GM12878 (cell line): ENCODE measurements at regions not wholly inside any gene's neighbourhood (a gene's known extent, or its start where the extent isn't known, plus 50 kb on each side); places are given as distances from the start of the nearest gene placed in this dataset.

Experiments
- ATAC-seq: fragments of 200-7000 bp; cut with Tn5 transposase; 3 replicates; pipeline ENCODE4 v1.9.1; 2020; ENCODE audit warnings: mild to moderate bottlenecking, moderate library complexity
- BruUV-seq: library from RNA; stranded (reverse); fragments of 400-500 nt; replicated peaks from 2 replicates; lab custom pipeline; 2021; lab: Mats Ljungman, UMichigan
- CTCF ChIA-PET: fragments of 300-600 bp; sonication (Branson Sonifier 250); formaldehyde crosslinking; extraction: SDS; loops from one replicate; lab custom pipeline; 2021; ENCODE audit warnings: inconsistent platforms; lab: Yijun Ruan, JAX
- POLR2A ChIA-PET: fragments of 350-600 bp; formaldehyde crosslinking; extraction: SDS; loops from one replicate; lab custom pipeline; 2021; ENCODE audit warnings: inconsistent platforms; lab: Charles Lee
- RAD21 ChIA-PET: fragments of 300-600 bp; sonication (Branson Sonifier 250); formaldehyde crosslinking; loops from one replicate; lab custom pipeline; 2023; ENCODE audit warnings: antibody characterized with exemption; ENCODE audit not compliant: unreplicated experiment; lab: Charles Lee
- SMC1A ChIA-PET: fragments of 300-600 bp; sonication (Branson Sonifier 250); formaldehyde crosslinking; loops from one replicate; lab custom pipeline; 2023; ENCODE audit not compliant: unreplicated experiment, uncharacterized antibody; lab: Charles Lee
- DNase-seq: peaks from one replicate; pipeline ENCODE4 v3.0.0-alpha.2; 2011; ENCODE audit warnings: low read depth, low spot score
- FAIRE-seq: peaks from 3 replicates; lab custom pipeline; 2011; peaks lifted over from hg19 to GRCh38; lab: Jason Lieb, UNC
- H2AFZ ChIP-seq: 2 replicates; pipeline ENCODE4 v1.6.0; 2011; ENCODE audit warnings: low read depth, low read length, control low read depth; ENCODE audit not compliant: control insufficient read depth
- H3K27ac ChIP-seq: 2 replicates; pipeline ENCODE4 v1.5.1; 2011; ENCODE audit warnings: control low read depth; ENCODE audit not compliant: control insufficient read depth, insufficient read depth
- H3K27me3 ChIP-seq, 2 experiments: replicated peaks in 1 of 2; 2 replicates each; pipeline versions ENCODE4 v1.6.0 to v1.6.1; 2011; ENCODE audit warnings: low read length in 1 of 2; ENCODE audit not compliant: control insufficient read depth in 2 of 2, insufficient read depth in 2 of 2
- H3K36me3 ChIP-seq, 2 experiments: 2 replicates each; pipeline ENCODE4 v1.5.1; 2011; ENCODE audit warnings: low read length in 1 of 2; ENCODE audit not compliant: control insufficient read depth in 2 of 2, insufficient read depth in 2 of 2
- H3K4me1 ChIP-seq: 2 replicates; pipeline ENCODE4 v1.6.1; 2011; ENCODE audit warnings: mild to moderate bottlenecking, low read length, moderate library complexity, mixed read lengths; ENCODE audit not compliant: control insufficient read depth, insufficient read depth
- H3K4me2 ChIP-seq: 2 replicates; pipeline ENCODE4 v1.6.0; 2011; ENCODE audit warnings: control low read depth; ENCODE audit not compliant: control insufficient read depth, insufficient read depth
- H3K4me3 ChIP-seq: fragments of 200-600 bp; sonication (generic); 2 replicates; pipeline ENCODE4 v1.5.1; 2016
- H3K79me2 ChIP-seq: 2 replicates; pipeline ENCODE4 v1.6.0; 2011; ENCODE audit warnings: low read length; ENCODE audit not compliant: control insufficient read depth, insufficient read depth
- H3K9ac ChIP-seq: 2 replicates; pipeline ENCODE4 v1.8.0; 2011; ENCODE audit warnings: low read length, control low read depth, mixed read lengths; ENCODE audit not compliant: control insufficient read depth, insufficient read depth
- H3K9me3 ChIP-seq: replicated peaks from 3 replicates; pipeline ENCODE4 v1.5.1; 2011; ENCODE audit warnings: mild to moderate bottlenecking, low read length; ENCODE audit not compliant: control insufficient read depth, insufficient read depth
- H4K20me1 ChIP-seq: 2 replicates; pipeline ENCODE4 v1.6.0; 2011; ENCODE audit not compliant: control insufficient read depth, insufficient read depth
- BRCA1 ChIP-seq: IDR thresholded peaks from 2 replicates; pipeline ENCODE4 v1.6.1; 2011; ENCODE audit warnings: low read depth, low read length, improper control_type of control experiment
- EP300 ChIP-seq, 2 experiments: fragments of 150-350 bp in 1 of 2; IDR thresholded peaks; 2 replicates each; pipeline ENCODE4 v1.6.1; 2011 to 2012; ENCODE audit warnings: low read depth in 2 of 2, low read length in 2 of 2, borderline replicate concordance in 1 of 2, improper control_type of control experiment in 1 of 2, inconsistent platforms in 1 of 2; ENCODE audit not compliant: control insufficient read depth in 1 of 2
- ESRRA ChIP-seq: IDR thresholded peaks from 2 replicates; pipeline ENCODE4 v1.6.1; 2012; ENCODE audit warnings: mild to moderate bottlenecking, low read length, improper control_type of control experiment
- EZH2 ChIP-seq: IDR thresholded peaks from 2 replicates; pipeline ENCODE4 v1.6.1; 2012; ENCODE audit warnings: low read depth, mild to moderate bottlenecking, control low read depth, inconsistent platforms, low read length, borderline replicate concordance; ENCODE audit not compliant: control insufficient read depth
- KLF5 ChIP-seq: fragments of 450-650 bp; IDR thresholded peaks from 2 replicates; pipeline ENCODE4 v1.6.1; 2014; ENCODE audit warnings: mild to moderate bottlenecking; ENCODE audit not compliant: partially characterized antibody
- MEF2B ChIP-seq: fragments of 450-650 bp; IDR thresholded peaks from 2 replicates; pipeline ENCODE4 v1.6.1; 2018; ENCODE audit warnings: mild to moderate bottlenecking, moderate library complexity; ENCODE audit not compliant: partially characterized antibody, poor library complexity, severe bottlenecking
- NBN ChIP-seq: fragments of 450-650 bp; IDR thresholded peaks from 2 replicates; pipeline ENCODE4 v1.6.1; 2016
- NFYB ChIP-seq: IDR thresholded peaks from 2 replicates; pipeline ENCODE4 v1.6.1; 2011; ENCODE audit warnings: low read depth, mild to moderate bottlenecking, low read length, improper control_type of control experiment, moderate library complexity; ENCODE audit not compliant: insufficient read depth
- RFX5 ChIP-seq: IDR thresholded peaks from 2 replicates; pipeline ENCODE4 v1.6.1; 2011; ENCODE audit warnings: low read depth, low read length, improper control_type of control experiment
- YY1 ChIP-seq: IDR thresholded peaks from 2 replicates; pipeline ENCODE4 v1.6.1; 2011; ENCODE audit warnings: low read depth, mild to moderate bottlenecking, low read length
- ZNF24 ChIP-seq: fragments of 450-650 bp; IDR thresholded peaks from 2 replicates; pipeline ENCODE4 v1.6.1; 2017; ENCODE audit warnings: antibody characterized with exemption, mild to moderate bottlenecking
- ZSCAN29 ChIP-seq: fragments of 450-650 bp; IDR thresholded peaks from 2 replicates; pipeline ENCODE4 v1.6.1; 2017; ENCODE audit warnings: mild to moderate bottlenecking, moderate library complexity
- WGBS: methylation state at CpG from one replicate; pipeline ENCODE4 v1.1.6; 2016; ENCODE audit warnings: low lambda C conversion rate; ENCODE audit not compliant: insufficient replicate concordance, insufficient coverage; ENCODE audit errors: missing lambda C conversion rate; 5-methylcytosine and 5-hydroxymethylcytosine counted together
- in situ Hi-C: fragments of 300-500 bp; cut with MboI; formaldehyde crosslinking; loops from 9 replicates; pipeline ENCODE4 v1.14.3; 2018; ENCODE audit warnings: mixed read lengths
- intact Hi-C: fragments of 100-400 bp; cut with micrococcal nuclease; formaldehyde crosslinking; loops from one replicate; pipeline ENCODE4 v1.14.2; 2022; ENCODE audit not compliant: unreplicated experiment
- TF ChIP-seq, protein P1 (sequence below): IDR thresholded peaks from 2 replicates; pipeline ENCODE4 v1.6.1; 2012; ENCODE audit warnings: improper control_type of control experiment, low read depth, low read length; ENCODE audit not compliant: insufficient replicate concordance
- TF ChIP-seq, protein P2 (sequence below): fragments of 450-650 bp; IDR thresholded peaks from 2 replicates; pipeline ENCODE4 v1.6.1; 2018; ENCODE audit warnings: borderline replicate concordance, mild to moderate bottlenecking; ENCODE audit not compliant: partially characterized antibody
- TF ChIP-seq, protein P3 (sequence below): IDR thresholded peaks from 2 replicates; pipeline ENCODE4 v1.6.1; 2011; ENCODE audit warnings: borderline replicate concordance, low read depth, mild to moderate bottlenecking, moderate library complexity, mixed read lengths, low read length; ENCODE audit not compliant: insufficient read depth; ENCODE audit errors: extremely low read length

DNA sequence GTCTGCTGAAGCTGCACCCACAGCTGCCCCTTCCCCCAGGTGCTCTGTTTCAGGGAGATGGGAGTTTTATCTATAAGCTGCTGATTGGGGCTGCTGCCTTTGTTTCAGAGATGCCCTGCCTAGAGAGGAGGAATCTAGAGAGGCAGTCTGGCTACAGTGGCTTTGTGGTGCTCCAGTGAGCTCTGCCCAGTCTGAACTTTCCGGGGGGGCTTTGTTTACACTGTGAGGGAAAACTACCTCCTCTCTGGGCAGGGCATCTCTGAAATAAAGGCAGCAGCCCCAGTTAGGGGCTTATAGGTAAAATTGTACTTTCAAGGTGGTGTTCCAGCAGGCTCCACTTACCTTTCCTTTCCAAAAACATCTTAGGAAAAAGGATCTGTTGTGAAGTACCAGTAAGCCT lies 242.2 kb downstream of the SPRY1 start:
- ChIA-PET CTCF (interaction anchor here (0.9 kb wide), 1 partner anchor 11 kb away, joined by 3 read pairs; no protein-coding TSS in a partner anchor), RAD21 (no interaction called here), POLR2A (no interaction called here), SMC1A (no interaction called here)
- Histone ChIP-seq H3K4me2 (no peak overlapping the region), H3K4me3 (no peak overlapping the region), H3K27ac (no peak overlapping the region), H2AFZ (no peak overlapping the region), H3K4me1 (no peaks in the 10 kb centered on the region), H4K20me1 (no peaks in the 10 kb centered on the region), H3K9me3 (no peaks in the 10 kb centered on the region), H3K9ac (no peak overlapping the region), H3K79me2 (no peaks in the 10 kb centered on the region), H3K27me3 (no peaks in the 10 kb centered on the region), H3K36me3 (no peaks in the 10 kb centered on the region)
- no peak for DNase-seq
- 82% methylated on average over 1 of the region's 1 CpG for WGBS
- no peak for ATAC-seq
- no peak for FAIRE-seq
- BruUV-seq: no TSS peak
- intact Hi-C loops (no loop called here), in situ Hi-C loops (no loop called here)
- no peak for TF ChIP-seq ESRRA
- TF ChIP-seq YY1: no peak
- TF ChIP-seq, protein P1, sequence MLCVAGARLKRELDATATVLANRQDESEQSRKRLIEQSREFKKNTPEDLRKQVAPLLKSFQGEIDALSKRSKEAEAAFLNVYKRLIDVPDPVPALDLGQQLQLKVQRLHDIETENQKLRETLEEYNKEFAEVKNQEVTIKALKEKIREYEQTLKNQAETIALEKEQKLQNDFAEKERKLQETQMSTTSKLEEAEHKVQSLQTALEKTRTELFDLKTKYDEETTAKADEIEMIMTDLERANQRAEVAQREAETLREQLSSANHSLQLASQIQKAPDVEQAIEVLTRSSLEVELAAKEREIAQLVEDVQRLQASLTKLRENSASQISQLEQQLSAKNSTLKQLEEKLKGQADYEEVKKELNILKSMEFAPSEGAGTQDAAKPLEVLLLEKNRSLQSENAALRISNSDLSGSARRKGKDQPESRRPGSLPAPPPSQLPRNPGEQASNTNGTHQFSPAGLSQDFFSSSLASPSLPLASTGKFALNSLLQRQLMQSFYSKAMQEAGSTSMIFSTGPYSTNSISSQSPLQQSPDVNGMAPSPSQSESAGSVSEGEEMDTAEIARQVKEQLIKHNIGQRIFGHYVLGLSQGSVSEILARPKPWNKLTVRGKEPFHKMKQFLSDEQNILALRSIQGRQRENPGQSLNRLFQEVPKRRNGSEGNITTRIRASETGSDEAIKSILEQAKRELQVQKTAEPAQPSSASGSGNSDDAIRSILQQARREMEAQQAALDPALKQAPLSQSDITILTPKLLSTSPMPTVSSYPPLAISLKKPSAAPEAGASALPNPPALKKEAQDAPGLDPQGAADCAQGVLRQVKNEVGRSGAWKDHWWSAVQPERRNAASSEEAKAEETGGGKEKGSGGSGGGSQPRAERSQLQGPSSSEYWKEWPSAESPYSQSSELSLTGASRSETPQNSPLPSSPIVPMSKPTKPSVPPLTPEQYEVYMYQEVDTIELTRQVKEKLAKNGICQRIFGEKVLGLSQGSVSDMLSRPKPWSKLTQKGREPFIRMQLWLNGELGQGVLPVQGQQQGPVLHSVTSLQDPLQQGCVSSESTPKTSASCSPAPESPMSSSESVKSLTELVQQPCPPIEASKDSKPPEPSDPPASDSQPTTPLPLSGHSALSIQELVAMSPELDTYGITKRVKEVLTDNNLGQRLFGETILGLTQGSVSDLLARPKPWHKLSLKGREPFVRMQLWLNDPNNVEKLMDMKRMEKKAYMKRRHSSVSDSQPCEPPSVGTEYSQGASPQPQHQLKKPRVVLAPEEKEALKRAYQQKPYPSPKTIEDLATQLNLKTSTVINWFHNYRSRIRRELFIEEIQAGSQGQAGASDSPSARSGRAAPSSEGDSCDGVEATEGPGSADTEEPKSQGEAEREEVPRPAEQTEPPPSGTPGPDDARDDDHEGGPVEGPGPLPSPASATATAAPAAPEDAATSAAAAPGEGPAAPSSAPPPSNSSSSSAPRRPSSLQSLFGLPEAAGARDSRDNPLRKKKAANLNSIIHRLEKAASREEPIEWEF: no peak
- no peak for TF ChIP-seq EP300 (IDR thresholded peaks at IDR 0.05; ENCODE audit: borderline replicate concordance in 1 of 2, control insufficient read depth in 1 of 2, low read depth in 2 of 2, low read length in 2 of 2)
- no peak for TF ChIP-seq KLF5
- TF ChIP-seq EZH2: no peak
- no peak for TF ChIP-seq ZSCAN29
- no peak for TF ChIP-seq NBN
- TF ChIP-seq NFYB: no peak
- TF ChIP-seq, protein P2, sequence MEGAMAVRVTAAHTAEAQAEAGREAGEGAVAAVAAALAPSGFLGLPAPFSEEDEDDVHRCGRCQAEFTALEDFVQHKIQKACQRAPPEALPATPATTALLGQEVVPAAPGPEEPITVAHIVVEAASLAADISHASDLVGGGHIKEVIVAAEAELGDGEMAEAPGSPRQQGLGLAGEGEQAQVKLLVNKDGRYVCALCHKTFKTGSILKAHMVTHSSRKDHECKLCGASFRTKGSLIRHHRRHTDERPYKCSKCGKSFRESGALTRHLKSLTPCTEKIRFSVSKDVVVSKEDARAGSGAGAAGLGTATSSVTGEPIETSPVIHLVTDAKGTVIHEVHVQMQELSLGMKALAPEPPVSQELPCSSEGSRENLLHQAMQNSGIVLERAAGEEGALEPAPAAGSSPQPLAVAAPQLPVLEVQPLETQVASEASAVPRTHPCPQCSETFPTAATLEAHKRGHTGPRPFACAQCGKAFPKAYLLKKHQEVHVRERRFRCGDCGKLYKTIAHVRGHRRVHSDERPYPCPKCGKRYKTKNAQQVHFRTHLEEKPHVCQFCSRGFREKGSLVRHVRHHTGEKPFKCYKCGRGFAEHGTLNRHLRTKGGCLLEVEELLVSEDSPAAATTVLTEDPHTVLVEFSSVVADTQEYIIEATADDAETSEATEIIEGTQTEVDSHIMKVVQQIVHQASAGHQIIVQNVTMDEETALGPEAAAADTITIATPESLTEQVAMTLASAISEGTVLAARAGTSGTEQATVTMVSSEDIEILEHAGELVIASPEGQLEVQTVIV: no peak
- no peak for TF ChIP-seq MEF2B
- no peak for TF ChIP-seq BRCA1
- TF ChIP-seq, protein P3, sequence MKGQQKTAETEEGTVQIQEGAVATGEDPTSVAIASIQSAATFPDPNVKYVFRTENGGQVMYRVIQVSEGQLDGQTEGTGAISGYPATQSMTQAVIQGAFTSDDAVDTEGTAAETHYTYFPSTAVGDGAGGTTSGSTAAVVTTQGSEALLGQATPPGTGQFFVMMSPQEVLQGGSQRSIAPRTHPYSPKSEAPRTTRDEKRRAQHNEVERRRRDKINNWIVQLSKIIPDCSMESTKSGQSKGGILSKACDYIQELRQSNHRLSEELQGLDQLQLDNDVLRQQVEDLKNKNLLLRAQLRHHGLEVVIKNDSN: no peak
- no peak for TF ChIP-seq ZNF24
- no peak for TF ChIP-seq RFX5
- TF ChIP-seq, all 136 proteins: peak for 0
